ENCODE measurements at regions not wholly inside any gene's neighbourhood (a gene's known extent, or its start where the extent isn't known, plus 50 kb on each side); places are given as distances from the start of the nearest gene placed in this dataset.

DNA sequence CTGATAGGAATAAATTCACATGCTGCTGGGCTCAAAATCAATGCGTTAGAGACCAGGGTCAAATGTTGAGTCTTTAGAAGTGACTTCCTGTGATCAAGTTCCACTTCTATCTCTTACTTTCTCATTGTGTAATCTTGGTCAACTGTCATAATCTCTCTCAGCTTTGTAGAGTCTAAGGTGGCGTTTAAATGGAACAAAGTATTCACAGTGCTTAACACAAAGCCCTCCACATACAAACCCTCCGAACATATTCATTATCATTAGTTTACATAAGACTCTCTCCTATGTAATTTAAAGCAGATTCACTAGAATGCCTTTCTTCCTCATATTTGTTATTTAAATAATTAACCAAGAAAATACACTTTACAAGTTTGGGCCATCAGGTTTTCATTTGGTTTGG lies 1044.1 kb downstream of the EFNB2 start:
- no peak overlapping the region for H3K4me3 ChIP-seq (ENCODE audit: low read depth, low read length)
- no peak for TF ChIP-seq ZNF501 (tag by site-specific recombination; IDR thresholded peaks at IDR 0.05)
- TF ChIP-seq ZNF239 (tag by site-specific recombination; IDR thresholded peaks at IDR 0.05), result no peak
- no peak for TF ChIP-seq FEZF1 (tag by site-specific recombination; IDR thresholded peaks at IDR 0.05)
- TF ChIP-seq, protein P1, sequence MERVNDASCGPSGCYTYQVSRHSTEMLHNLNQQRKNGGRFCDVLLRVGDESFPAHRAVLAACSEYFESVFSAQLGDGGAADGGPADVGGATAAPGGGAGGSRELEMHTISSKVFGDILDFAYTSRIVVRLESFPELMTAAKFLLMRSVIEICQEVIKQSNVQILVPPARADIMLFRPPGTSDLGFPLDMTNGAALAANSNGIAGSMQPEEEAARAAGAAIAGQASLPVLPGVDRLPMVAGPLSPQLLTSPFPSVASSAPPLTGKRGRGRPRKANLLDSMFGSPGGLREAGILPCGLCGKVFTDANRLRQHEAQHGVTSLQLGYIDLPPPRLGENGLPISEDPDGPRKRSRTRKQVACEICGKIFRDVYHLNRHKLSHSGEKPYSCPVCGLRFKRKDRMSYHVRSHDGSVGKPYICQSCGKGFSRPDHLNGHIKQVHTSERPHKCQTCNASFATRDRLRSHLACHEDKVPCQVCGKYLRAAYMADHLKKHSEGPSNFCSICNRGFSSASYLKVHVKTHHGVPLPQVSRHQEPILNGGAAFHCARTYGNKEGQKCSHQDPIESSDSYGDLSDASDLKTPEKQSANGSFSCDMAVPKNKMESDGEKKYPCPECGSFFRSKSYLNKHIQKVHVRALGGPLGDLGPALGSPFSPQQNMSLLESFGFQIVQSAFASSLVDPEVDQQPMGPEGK (tag by site-specific recombination; IDR thresholded peaks at IDR 0.05), result no peak
- TF ChIP-seq ZBTB20 (tag by site-specific recombination; IDR thresholded peaks at IDR 0.05), result no peak
- TF ChIP-seq ZNF843 (tag by site-specific recombination; IDR thresholded peaks at IDR 0.05), result no peak
- TF ChIP-seq ZNF302 (tag by site-specific recombination; IDR thresholded peaks at IDR 0.05; ENCODE audit: low read depth), result no peak
- no peak for TF ChIP-seq SETDB1 (IDR thresholded peaks at IDR 0.05; ENCODE audit: insufficient read length, low read length)
- TF ChIP-seq ZNF350 (tag by site-specific recombination; IDR thresholded peaks at IDR 0.05), result no peak
- no peak for TF ChIP-seq ZXDB (tag by site-specific recombination; IDR thresholded peaks at IDR 0.05)
- no peak for TF ChIP-seq ZNF16 (tag by site-specific recombination; IDR thresholded peaks at IDR 0.05; ENCODE audit: low read depth)
- no peak for TF ChIP-seq ZNF221 (tag by site-specific recombination; IDR thresholded peaks at IDR 0.05; ENCODE audit: borderline replicate concordance)
- TF ChIP-seq ZNF274 (IDR thresholded peaks at IDR 0.05; ENCODE audit: low read length), result no peak
- no peak for TF ChIP-seq ZNF274 (tag by site-specific recombination; IDR thresholded peaks at IDR 0.05; ENCODE audit: borderline replicate concordance)
- no peak for TF ChIP-seq GLI4 (tag by site-specific recombination; IDR thresholded peaks at IDR 0.05)
- TF ChIP-seq, protein P2, sequence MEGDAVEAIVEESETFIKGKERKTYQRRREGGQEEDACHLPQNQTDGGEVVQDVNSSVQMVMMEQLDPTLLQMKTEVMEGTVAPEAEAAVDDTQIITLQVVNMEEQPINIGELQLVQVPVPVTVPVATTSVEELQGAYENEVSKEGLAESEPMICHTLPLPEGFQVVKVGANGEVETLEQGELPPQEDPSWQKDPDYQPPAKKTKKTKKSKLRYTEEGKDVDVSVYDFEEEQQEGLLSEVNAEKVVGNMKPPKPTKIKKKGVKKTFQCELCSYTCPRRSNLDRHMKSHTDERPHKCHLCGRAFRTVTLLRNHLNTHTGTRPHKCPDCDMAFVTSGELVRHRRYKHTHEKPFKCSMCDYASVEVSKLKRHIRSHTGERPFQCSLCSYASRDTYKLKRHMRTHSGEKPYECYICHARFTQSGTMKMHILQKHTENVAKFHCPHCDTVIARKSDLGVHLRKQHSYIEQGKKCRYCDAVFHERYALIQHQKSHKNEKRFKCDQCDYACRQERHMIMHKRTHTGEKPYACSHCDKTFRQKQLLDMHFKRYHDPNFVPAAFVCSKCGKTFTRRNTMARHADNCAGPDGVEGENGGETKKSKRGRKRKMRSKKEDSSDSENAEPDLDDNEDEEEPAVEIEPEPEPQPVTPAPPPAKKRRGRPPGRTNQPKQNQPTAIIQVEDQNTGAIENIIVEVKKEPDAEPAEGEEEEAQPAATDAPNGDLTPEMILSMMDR (tag by site-specific recombination; IDR thresholded peaks at IDR 0.05), result no peak
- no peak for TF ChIP-seq ZBTB48 (tag by site-specific recombination; IDR thresholded peaks at IDR 0.05)
- TF ChIP-seq ZNF335 (tag by site-specific recombination; conservative IDR thresholded peaks at IDR 0.05), result no peak
- no peaks in the 10 kb centered on the region for H3K36me3 ChIP-seq (ENCODE audit: control insufficient read depth in 2 of 2, insufficient read depth in 1 of 2, low read length in 2 of 2)
- no peaks in the 10 kb centered on the region for H3K4me1 ChIP-seq (ENCODE audit: control insufficient read depth, insufficient read depth, low read length)
- H3K27ac ChIP-seq (ENCODE audit: extremely low read depth, low read depth, low read length), result no peak overlapping the region
- POLR2A ChIA-PET, result no interaction called here
- CTCF ChIA-PET, result no interaction called here
- no peaks in the 10 kb centered on the region for H3K9me3 ChIP-seq (ENCODE audit: control insufficient read depth, insufficient read depth, low read depth, low read length)

DNA sequence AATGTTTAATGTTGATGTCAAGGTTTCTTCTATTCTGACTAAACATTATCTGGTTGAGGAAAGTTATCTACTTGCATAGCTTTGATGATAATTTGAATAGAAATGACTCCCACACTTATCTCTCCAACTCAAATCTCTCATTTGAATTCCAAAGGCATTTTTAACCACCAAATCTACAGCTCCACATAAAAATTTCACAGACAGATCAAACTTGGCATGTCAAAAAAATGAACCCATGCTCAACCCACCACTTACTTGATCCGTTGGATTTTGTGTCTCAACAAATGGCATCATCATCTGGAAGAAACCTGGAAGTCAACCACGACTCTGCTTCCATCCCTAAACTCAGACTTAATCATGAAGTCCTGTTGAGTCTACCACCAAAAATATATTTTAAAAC lies 1050.4 kb downstream of the EFNB2 start:
- ChIA-PET CTCF (no interaction called here), POLR2A (no interaction called here)
- Histone ChIP-seq H3K4me3 (ENCODE audit: low read depth, low read length) (no peak overlapping the region), H3K4me1 (ENCODE audit: control insufficient read depth, insufficient read depth, low read length) (no peaks in the 10 kb centered on the region), H3K9me3 (ENCODE audit: control insufficient read depth, insufficient read depth, low read depth, low read length) (no peaks in the 10 kb centered on the region), H3K27ac (ENCODE audit: extremely low read depth, low read depth, low read length) (no peak overlapping the region), H3K36me3 (ENCODE audit: control insufficient read depth in 2 of 2, insufficient read depth in 1 of 2, low read length in 2 of 2) (no peaks in the 10 kb centered on the region)
- TF ChIP-seq SCRT2 (tag by site-specific recombination; IDR thresholded peaks at IDR 0.05) (no peak), IKZF3 (tag by site-specific recombination; IDR thresholded peaks at IDR 0.05) (no peak), ZXDB (tag by site-specific recombination; IDR thresholded peaks at IDR 0.05) (no peak), ZNF23 (tag by site-specific recombination; IDR thresholded peaks at IDR 0.05; ENCODE audit: borderline replicate concordance) (no peak)
- TF ChIP-seq, protein P3, sequence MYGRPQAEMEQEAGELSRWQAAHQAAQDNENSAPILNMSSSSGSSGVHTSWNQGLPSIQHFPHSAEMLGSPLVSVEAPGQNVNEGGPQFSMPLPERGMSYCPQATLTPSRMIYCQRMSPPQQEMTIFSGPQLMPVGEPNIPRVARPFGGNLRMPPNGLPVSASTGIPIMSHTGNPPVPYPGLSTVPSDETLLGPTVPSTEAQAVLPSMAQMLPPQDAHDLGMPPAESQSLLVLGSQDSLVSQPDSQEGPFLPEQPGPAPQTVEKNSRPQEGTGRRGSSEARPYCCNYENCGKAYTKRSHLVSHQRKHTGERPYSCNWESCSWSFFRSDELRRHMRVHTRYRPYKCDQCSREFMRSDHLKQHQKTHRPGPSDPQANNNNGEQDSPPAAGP (tag by site-specific recombination; IDR thresholded peaks at IDR 0.05), result no peak
